Skeletal muscle tissue (tissue), 3 donors: ENCODE measurements at regions not wholly inside any gene's neighbourhood (a gene's known extent, or its start where the extent isn't known, plus 50 kb on each side); places are given as distances from the start of the nearest gene placed in this dataset.

ENCODE experiments used
- H3K27ac ChIP-seq: one replicate; pipeline ENCODE4 v1.7.0; 2013; ENCODE audit warnings: mild to moderate bottlenecking, low read depth, low read length, inconsistent platforms
- H3K27me3 ChIP-seq, 3 donors: one replicate each; pipeline ENCODE4 v1.7.0; 2013; ENCODE audit warnings: low read length in 3 of 3; ENCODE audit not compliant: control insufficient read depth in 3 of 3, insufficient read depth in 3 of 3
- H3K36me3 ChIP-seq, 3 donors: one replicate each; pipeline ENCODE4 v1.7.0; 2013; ENCODE audit warnings: low read length in 3 of 3; ENCODE audit not compliant: control insufficient read depth in 3 of 3, insufficient read depth in 3 of 3
- H3K4me1 ChIP-seq, 3 donors: one replicate each; pipeline ENCODE4 v1.7.0; 2013; ENCODE audit warnings: low read length in 3 of 3, mild to moderate bottlenecking in 3 of 3; ENCODE audit not compliant: control insufficient read depth in 3 of 3, insufficient read depth in 3 of 3
- H3K4me3 ChIP-seq, 3 donors: one replicate each; pipeline ENCODE4 v1.7.0; 2013; ENCODE audit warnings: low read length in 3 of 3
- H3K9ac ChIP-seq, 3 donors: one replicate each; pipeline ENCODE4 v1.7.0; 2013; ENCODE audit warnings: low read length in 3 of 3, mild to moderate bottlenecking in 3 of 3, moderate library complexity in 2 of 3, low read depth in 1 of 3
- H3K9me3 ChIP-seq, 3 donors: one replicate each; pipeline ENCODE4 v1.7.0; 2013; ENCODE audit warnings: low read length in 3 of 3; ENCODE audit not compliant: control insufficient read depth in 3 of 3
- donor health status: Osteomylitis.

DNA sequence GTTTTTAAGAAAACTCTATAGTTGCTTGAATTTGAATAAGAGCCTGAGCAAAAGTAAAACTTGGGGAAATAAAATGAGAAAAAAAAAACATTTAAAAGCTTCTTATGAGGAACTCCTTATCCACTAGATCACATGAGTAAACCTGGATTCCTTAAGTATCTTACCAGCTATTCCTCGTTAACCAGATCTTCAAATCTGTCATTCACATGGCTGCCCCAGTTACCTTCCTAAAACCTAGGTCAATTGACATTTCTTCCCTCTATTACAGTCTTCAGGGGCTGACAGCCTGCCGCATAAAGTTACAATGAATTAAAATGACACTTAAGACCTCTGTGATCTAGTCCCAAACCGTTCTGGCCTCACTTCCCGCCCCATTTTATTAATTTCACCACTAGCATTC is 583.6 kb downstream of the NR2F2 start:
- no peak overlapping the region for H3K27ac ChIP-seq
- no peak overlapping the region for H3K9ac ChIP-seq
- no peaks in the 10 kb centered on the region for H3K4me1 ChIP-seq
- H3K27me3 ChIP-seq = no peaks in the 10 kb centered on the region
- no peaks in the 10 kb centered on the region for H3K36me3 ChIP-seq
- H3K4me3 ChIP-seq = no peak overlapping the region
- peaks cover 0 to 7% (median 4%) of the 10 kb centered on the region in 3 donors for H3K9me3 ChIP-seq

DNA sequence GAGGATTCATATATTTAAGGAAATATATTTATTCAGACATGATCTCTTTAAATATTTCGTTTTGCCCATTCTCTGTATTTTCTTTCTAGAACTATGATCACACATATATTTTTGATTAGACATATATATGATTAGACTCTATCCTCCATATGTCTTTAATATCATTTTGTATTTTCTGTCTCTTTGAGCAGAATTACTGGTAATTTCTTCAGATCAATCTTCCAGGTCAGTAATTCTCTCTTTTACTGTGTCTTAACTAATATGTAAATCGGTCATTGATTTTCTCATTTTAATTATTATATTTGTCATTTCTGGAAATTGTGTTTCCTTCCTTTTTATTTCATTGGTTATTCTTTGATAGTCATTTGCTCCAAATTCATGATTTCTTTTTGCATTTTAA is 586.2 kb downstream of the NR2F2 start:
- H3K36me3 ChIP-seq = no peaks in the 10 kb centered on the region
- no peaks in the 10 kb centered on the region for H3K27me3 ChIP-seq
- H3K4me1 ChIP-seq = no peaks in the 10 kb centered on the region
- H3K9me3 ChIP-seq = peaks cover 0 to 7% (median 4%) of the 10 kb centered on the region in 3 donors
- H3K4me3 ChIP-seq = no peak overlapping the region
- no peak overlapping the region for H3K27ac ChIP-seq
- no peak overlapping the region for H3K9ac ChIP-seq

DNA sequence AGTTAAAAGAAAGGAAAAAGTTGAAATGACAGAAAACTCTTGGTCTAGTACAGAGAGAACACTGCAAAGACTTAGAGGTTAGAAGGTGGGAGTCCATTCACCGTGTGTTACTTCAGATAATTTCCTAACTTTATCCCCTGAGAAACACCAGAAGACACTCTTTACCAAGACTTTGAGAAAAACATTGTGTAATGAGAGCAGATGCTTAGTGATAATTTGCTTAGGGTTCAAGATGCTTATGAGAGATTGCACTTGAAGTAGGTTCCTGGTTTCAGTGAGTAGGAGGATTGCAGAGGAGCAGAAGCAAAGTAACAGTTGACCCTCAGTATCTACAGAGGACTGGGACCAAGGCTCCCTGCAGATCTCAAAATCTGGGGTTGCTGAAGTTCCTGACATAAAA is 594.1 kb downstream of the NR2F2 start:
- no peaks in the 10 kb centered on the region for H3K27me3 ChIP-seq
- H3K36me3 ChIP-seq = no peaks in the 10 kb centered on the region
- H3K4me1 ChIP-seq = no peaks in the 10 kb centered on the region
- H3K9me3 ChIP-seq = no peaks in the 10 kb centered on the region
- H3K4me3 ChIP-seq = no peak overlapping the region
- no peak overlapping the region for H3K9ac ChIP-seq
- H3K27ac ChIP-seq = no peak overlapping the region

DNA sequence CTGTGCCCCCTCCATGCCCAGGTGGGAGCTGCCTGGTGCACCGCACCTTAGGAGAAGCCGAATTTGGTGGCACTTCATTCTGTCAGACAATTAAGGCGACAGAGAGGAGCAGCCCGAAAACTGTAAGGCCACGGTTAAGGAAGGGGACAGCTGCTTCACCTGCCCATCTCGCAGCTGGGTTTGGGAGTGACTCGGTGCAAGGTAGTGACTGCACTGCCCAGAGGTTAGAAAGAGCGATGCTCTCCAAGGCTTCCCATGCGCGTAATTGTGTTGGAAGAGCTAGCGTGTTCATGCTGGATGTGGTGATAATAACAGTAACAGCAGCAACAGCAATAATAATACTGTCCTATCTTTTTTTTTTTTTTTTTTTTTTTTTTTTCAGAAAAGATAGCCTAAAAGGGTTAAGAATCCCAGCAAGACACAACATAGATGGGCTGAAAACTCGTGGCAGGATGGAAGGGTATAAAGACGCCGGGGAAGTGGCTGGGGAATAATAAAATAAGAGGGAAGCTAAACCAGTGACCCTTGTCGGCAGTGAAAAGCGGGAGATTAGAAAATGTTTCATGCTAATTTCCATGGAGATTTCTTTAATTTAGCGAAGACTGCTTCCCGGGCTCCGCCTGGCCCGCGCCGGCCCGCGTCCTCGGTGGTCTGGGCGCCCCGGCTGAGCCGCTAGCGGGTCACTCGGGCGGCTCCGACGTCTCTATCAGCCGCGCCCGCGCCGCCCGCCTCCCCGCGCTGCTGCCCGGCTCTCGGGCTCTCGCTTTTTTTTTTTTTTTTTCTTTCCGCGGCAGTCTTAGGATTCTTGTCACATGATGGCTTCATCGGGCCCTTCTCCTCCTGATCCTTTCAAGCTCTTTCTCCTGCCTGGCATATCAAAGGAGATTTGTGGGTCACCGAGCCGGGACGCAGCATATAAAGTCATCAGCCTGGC is 617.1 kb downstream of the NR2F2 start:
- H3K4me1 ChIP-seq = no peaks in the 10 kb centered on the region
- H3K4me3 ChIP-seq = no peak overlapping the region
- no peak overlapping the region for H3K27ac ChIP-seq
- no peaks in the 10 kb centered on the region for H3K36me3 ChIP-seq
- no peaks in the 10 kb centered on the region for H3K9me3 ChIP-seq
- no peak overlapping the region for H3K9ac ChIP-seq
- peaks cover 6 to 35% (median 21%) of the 10 kb centered on the region in 3 donors for H3K27me3 ChIP-seq

DNA sequence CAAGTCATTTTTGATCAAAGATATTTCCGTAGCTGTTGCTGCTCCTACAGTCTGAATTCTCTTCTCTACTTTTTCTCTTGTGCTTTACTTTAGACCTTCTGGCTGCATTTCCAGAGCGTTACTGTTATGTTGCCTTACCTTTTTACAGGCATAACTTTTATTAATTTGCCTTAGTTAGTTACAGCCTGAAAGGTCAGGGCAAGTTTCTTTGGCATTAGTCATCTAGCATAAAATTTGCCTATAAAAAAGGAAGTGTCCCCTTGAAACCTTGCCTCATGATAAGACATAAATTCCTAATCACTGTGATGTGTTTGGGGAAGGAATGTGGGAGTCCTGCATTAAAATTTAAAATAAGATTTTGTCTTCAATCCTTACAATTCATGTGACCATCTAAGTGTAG is 618.5 kb downstream of the NR2F2 start:
- Histone ChIP-seq H3K9me3 (no peaks in the 10 kb centered on the region), H3K27me3 (peaks cover 6 to 35% (median 21%) of the 10 kb centered on the region in 3 donors), H3K36me3 (no peaks in the 10 kb centered on the region), H3K27ac (no peak overlapping the region), H3K9ac (no peak overlapping the region), H3K4me1 (no peaks in the 10 kb centered on the region), H3K4me3 (no peak overlapping the region)

DNA sequence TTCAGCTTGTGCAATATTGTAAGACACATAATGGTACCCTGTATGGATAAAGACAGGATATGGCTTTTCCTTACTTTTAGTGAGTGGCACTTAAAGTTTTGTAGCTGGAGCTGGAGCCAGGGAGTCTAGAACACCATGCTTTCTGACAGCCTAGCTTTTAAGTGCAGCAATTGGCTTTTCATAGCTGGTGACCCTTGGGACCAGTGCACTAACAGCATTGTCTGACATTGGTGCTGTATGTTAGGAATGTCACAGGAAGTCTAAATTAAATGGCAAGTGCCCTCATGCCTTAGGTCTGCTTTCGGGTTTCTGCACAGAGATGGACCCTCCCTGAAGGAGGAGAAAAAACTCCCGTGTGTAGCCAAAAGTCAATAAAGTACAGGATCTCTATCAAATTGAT is 628.2 kb downstream of the NR2F2 start:
- H3K4me3 ChIP-seq = no peak overlapping the region
- H3K27me3 ChIP-seq = no peaks in the 10 kb centered on the region
- H3K4me1 ChIP-seq = no peaks in the 10 kb centered on the region
- no peaks in the 10 kb centered on the region for H3K36me3 ChIP-seq
- H3K27ac ChIP-seq = no peak overlapping the region
- H3K9me3 ChIP-seq = no peaks in the 10 kb centered on the region
- H3K9ac ChIP-seq = no peak overlapping the region

DNA sequence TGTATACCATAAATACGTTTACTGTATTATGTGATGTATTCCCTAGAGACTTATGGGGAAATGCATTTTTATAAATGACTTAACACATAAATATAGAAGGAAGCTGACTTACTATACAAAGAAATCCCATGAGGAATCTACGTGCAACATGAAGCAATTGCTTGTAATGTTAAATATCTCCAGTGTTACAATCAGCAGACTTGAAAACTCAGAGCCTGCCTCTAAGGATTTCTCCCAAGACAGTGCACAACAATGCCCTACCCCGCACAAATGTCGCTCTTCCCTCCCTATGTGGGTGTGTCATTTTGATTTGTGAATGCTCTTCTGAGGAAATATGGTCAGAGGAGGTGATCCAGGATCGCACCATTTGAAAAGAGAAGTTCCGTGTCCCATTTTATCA is 629.0 kb downstream of the NR2F2 start:
- Histone ChIP-seq H3K4me1 (no peaks in the 10 kb centered on the region), H3K27me3 (no peaks in the 10 kb centered on the region), H3K27ac (no peak overlapping the region), H3K4me3 (no peak overlapping the region), H3K9me3 (no peaks in the 10 kb centered on the region), H3K9ac (no peak overlapping the region), H3K36me3 (no peaks in the 10 kb centered on the region)

DNA sequence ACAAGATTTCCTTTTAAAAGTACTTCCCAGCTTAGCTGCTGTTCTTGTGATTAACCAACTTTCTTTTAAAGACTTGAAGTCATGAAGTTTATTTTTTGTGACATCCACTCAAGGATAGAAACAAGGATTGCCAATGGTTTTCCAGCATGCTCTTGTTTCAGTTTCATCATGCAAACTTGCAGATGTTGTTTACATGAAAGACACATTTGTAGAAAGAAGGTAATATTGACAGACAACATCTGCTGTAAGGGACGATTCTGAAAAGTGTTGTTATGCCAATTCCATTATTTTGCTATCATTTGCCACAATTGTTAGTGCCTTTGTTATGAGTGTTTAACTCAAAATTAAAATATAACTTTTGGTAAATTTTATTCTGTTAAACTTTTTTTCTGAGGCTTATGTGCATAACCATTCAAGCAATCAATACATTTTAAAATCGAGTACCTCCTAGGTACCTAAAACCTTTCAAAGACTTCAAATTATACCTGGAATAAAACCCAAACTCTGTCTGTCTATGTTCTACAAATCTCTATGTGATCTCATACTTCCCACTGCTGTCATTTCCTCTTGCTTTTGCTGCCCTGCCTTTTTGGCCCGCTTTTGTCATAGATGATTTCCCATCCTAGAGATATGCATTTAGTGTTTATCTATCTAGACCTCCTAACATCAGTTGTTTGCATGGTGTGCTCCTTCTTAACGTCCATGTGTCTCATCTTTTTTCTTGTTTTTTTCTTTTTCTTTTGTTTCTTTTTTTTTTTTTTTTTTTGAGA is 630.4 kb downstream of the NR2F2 start:
- H3K4me3 ChIP-seq = no peak overlapping the region
- H3K9ac ChIP-seq = no peak overlapping the region
- no peaks in the 10 kb centered on the region for H3K27me3 ChIP-seq
- no peaks in the 10 kb centered on the region for H3K9me3 ChIP-seq
- H3K27ac ChIP-seq = no peak overlapping the region
- H3K36me3 ChIP-seq = no peaks in the 10 kb centered on the region
- no peaks in the 10 kb centered on the region for H3K4me1 ChIP-seq

DNA sequence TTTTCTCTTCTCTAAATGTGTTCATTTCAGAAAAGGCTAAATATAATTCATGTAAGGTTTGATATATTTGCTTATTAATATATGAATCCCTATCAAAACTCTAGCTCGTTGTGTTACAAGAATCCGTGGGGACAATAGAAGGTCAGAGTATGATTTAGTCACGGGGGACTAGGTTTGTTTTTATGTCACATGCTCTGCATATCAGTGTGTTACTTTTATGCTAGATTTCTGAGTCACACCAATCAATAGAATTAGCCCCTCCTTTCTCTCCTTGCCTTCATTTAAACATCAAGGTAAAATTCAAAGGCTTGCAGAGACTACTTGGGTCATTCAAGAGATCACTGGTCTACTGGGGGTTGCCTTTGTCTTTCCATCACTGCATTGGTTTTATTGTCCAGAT is 636.1 kb downstream of the NR2F2 start:
- Histone ChIP-seq H3K9ac (no peak overlapping the region), H3K27ac (no peak overlapping the region), H3K9me3 (no peaks in the 10 kb centered on the region), H3K36me3 (no peaks in the 10 kb centered on the region), H3K4me3 (no peak overlapping the region), H3K27me3 (no peaks in the 10 kb centered on the region), H3K4me1 (no peaks in the 10 kb centered on the region)
